ENCODE measurements at regions not wholly inside any gene's neighbourhood (a gene's known extent, or its start where the extent isn't known, plus 50 kb on each side); places are given as distances from the start of the nearest gene placed in this dataset.

DNA sequence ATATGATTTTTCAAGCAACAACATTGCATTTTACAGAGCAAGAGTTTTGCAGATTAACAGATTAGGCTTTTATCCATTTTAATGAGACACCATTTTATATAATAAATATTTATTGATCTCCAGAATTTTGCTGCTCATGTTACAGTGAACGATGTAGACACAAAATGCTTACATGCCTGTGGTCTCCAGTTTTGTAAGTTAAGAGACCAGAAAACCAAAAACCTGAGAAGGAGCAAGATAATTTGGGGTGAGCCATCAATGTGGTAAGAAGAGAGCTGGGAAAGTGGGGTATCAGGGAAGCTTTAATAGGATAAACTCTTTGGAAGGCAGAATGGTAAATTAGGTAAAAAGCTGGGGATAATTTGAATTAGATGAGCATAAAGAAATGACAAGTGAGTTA is 2100.5 kb upstream of the PCDH20 start:
- H3K23ac ChIP-seq (ENCODE audit: low read depth, low read length): no peak overlapping the region
- intact Hi-C loops (cut with micrococcal nuclease): no loop called here
- H3K4me1 ChIP-seq (ENCODE audit: control insufficient read depth, insufficient read depth, low read length): no peaks in the 10 kb centered on the region
- no peaks in the 10 kb centered on the region for H3K79me1 ChIP-seq (ENCODE audit: low read depth in 1 of 2, low read length in 2 of 2)
- no peak overlapping the region for H3K14ac ChIP-seq (replicated peaks; ENCODE audit: low read depth, low read length)
- H3K56ac ChIP-seq (ENCODE audit: extremely low read depth, insufficient read depth, low read length): no peak overlapping the region
- no peaks in the 10 kb centered on the region for H3K36me3 ChIP-seq (ENCODE audit: control insufficient read depth, insufficient read depth, low read length)
- H3K27ac ChIP-seq (ENCODE audit: insufficient read depth, low read length): no peak overlapping the region
- ChIA-PET POLR2A (ENCODE audit: unreplicated experiment) (no interaction called here), CTCF (no interaction called here)
- BruUV-seq (replicated peaks): no TSS peak
- no peak overlapping the region for H2BK15ac ChIP-seq (ENCODE audit: low read depth, low read length)
- H3K4ac ChIP-seq (ENCODE audit: low read depth, low read length): no peak overlapping the region
- in situ Hi-C loops (cut with MboI; ENCODE audit: low sequenced_read_pairs): no loop called here
- TF ChIP-seq NFE2L2 (IDR thresholded peaks at IDR 0.05; ENCODE audit: low read depth, low read length): no peak
- TF ChIP-seq SMC3 (IDR thresholded peaks at IDR 0.05; ENCODE audit: low read depth, low read length): no peak
- TF ChIP-seq FOS (IDR thresholded peaks at IDR 0.05; ENCODE audit: low read depth, low read length): no peak
- TF ChIP-seq MAZ (IDR thresholded peaks at IDR 0.05; ENCODE audit: borderline replicate concordance, low read depth, low read length): no peak
- no peak for TF ChIP-seq CHD1 (IDR thresholded peaks at IDR 0.05; ENCODE audit: low read depth, low read length)
- no peak for TF ChIP-seq BHLHE40 (IDR thresholded peaks at IDR 0.05; ENCODE audit: low read depth, low read length)
- TF ChIP-seq POLR2A (IDR thresholded peaks at IDR 0.05; ENCODE audit: low read depth, low read length): no peak
- no peak for TF ChIP-seq MAFK (IDR thresholded peaks at IDR 0.05; ENCODE audit: low read depth, low read length)
- TF ChIP-seq CEBPB (IDR thresholded peaks at IDR 0.05; ENCODE audit: low read depth, low read length): no peak
- TF ChIP-seq RAD21 (IDR thresholded peaks at IDR 0.05; ENCODE audit: low read length): no peak
- no peak for TF ChIP-seq RCOR1 (IDR thresholded peaks at IDR 0.05; ENCODE audit: insufficient replicate concordance, low read length)
- TF ChIP-seq, protein P1, sequence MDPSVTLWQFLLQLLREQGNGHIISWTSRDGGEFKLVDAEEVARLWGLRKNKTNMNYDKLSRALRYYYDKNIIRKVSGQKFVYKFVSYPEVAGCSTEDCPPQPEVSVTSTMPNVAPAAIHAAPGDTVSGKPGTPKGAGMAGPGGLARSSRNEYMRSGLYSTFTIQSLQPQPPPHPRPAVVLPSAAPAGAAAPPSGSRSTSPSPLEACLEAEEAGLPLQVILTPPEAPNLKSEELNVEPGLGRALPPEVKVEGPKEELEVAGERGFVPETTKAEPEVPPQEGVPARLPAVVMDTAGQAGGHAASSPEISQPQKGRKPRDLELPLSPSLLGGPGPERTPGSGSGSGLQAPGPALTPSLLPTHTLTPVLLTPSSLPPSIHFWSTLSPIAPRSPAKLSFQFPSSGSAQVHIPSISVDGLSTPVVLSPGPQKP (IDR thresholded peaks at IDR 0.05; ENCODE audit: borderline replicate concordance, low read depth, low read length): no peak
- TF ChIP-seq, protein P2, sequence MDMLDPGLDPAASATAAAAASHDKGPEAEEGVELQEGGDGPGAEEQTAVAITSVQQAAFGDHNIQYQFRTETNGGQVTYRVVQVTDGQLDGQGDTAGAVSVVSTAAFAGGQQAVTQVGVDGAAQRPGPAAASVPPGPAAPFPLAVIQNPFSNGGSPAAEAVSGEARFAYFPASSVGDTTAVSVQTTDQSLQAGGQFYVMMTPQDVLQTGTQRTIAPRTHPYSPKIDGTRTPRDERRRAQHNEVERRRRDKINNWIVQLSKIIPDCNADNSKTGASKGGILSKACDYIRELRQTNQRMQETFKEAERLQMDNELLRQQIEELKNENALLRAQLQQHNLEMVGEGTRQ (IDR thresholded peaks at IDR 0.05; ENCODE audit: low read depth, low read length): no peak
- TF ChIP-seq RFX5 (IDR thresholded peaks at IDR 0.05; ENCODE audit: low read depth, low read length): no peak
- TF ChIP-seq, protein P3, sequence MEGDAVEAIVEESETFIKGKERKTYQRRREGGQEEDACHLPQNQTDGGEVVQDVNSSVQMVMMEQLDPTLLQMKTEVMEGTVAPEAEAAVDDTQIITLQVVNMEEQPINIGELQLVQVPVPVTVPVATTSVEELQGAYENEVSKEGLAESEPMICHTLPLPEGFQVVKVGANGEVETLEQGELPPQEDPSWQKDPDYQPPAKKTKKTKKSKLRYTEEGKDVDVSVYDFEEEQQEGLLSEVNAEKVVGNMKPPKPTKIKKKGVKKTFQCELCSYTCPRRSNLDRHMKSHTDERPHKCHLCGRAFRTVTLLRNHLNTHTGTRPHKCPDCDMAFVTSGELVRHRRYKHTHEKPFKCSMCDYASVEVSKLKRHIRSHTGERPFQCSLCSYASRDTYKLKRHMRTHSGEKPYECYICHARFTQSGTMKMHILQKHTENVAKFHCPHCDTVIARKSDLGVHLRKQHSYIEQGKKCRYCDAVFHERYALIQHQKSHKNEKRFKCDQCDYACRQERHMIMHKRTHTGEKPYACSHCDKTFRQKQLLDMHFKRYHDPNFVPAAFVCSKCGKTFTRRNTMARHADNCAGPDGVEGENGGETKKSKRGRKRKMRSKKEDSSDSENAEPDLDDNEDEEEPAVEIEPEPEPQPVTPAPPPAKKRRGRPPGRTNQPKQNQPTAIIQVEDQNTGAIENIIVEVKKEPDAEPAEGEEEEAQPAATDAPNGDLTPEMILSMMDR (conservative IDR thresholded peaks at IDR 0.05; ENCODE audit: low read depth, low read length): no peak
- H2AK9ac ChIP-seq (replicated peaks; ENCODE audit: low read depth, low read length, poor library complexity): no peak overlapping the region
- no peaks in the 10 kb centered on the region for H3K27me3 ChIP-seq (ENCODE audit: control insufficient read depth, insufficient read depth, low read length)
- DNase-seq (peak; percentile 52), ATAC-seq (ENCODE audit: low read depth) (peak; percentile 59)
- no peak overlapping the region for H2BK5ac ChIP-seq (ENCODE audit: low read depth, low read length, poor library complexity, severe bottlenecking)
- H3K9ac ChIP-seq (ENCODE audit: low read depth, low read length): no peak overlapping the region
- H3K9me3 ChIP-seq (ENCODE audit: control insufficient read depth, insufficient read depth, low read length): no peaks in the 10 kb centered on the region
- no peaks in the 10 kb centered on the region for H3K9me1 ChIP-seq (ENCODE audit: insufficient read depth, low read length)
- H2BK120ac ChIP-seq (ENCODE audit: low read depth, low read length): no peak overlapping the region
- H4K5ac ChIP-seq (ENCODE audit: low read depth, low read length): no peak overlapping the region
- H4K8ac ChIP-seq (ENCODE audit: low read depth in 2 of 2, low read length in 2 of 2): no peak overlapping the region
- H2AK5ac ChIP-seq (ENCODE audit: low read depth, low read length): no peak overlapping the region
- no peak overlapping the region for H3K18ac ChIP-seq (ENCODE audit: low read depth, low read length)
- dilution Hi-C loops (cut with HindIII; ENCODE audit: low sequenced_read_pairs, unreplicated experiment): no loop called here
- no peak overlapping the region for H4K91ac ChIP-seq (ENCODE audit: insufficient read depth, low read depth, low read length)
- no peaks in the 10 kb centered on the region for H4K20me1 ChIP-seq (ENCODE audit: insufficient read depth, low read length)
- no peak overlapping the region for H3K4me3 ChIP-seq (ENCODE audit: insufficient read depth, low read depth, low read length)
- no peak overlapping the region for H3K4me2 ChIP-seq (ENCODE audit: low read depth, low read length)
- no CpG with 5 or more reads among the region's 1 CpG for WGBS, 2 experiments (ENCODE audit: extremely low coverage in 2 of 2, insufficient read length in 1 of 2)
- no peak overlapping the region for H2AFZ ChIP-seq (replicated peaks; ENCODE audit: low read length, poor library complexity)
- no peak overlapping the region for H2BK20ac ChIP-seq (ENCODE audit: low read depth, low read length)
